ENCODE measurements at regions not wholly inside any gene's neighbourhood (a gene's known extent, or its start where the extent isn't known, plus 50 kb on each side); places are given as distances from the start of the nearest gene placed in this dataset.

DNA sequence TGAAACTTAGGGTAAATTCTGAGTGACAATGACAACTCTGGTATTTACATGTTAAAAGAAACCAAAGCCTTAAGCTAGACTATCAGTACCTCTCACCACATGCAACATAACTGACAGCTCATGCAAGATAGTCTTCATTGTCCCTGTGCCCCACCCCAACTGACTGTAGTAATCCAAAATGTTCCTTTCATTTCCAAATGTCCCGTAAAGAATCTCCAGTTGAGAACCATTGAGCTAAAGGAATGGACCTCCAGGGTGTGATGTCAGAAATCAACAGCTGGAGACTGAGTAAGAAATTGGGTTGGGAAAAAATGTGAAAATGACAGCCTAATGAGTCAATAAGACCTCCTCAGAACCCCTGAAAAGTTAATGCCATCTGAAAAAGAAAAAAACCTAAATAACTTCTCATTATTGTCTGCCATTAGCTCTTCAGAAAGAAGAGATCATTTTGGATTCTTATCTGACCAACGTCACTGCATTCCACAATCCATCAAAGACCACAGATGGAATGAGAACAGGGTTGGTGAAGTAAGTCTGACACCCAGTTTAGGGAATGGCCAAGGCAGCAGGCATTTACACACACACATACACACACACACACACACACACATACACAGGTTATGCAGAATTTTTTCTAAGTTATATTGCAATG, 51.7 kb upstream of the ACVR2A start:
- no peak for FAIRE-seq
- no peak for DNase-seq (ENCODE audit: insufficient read length, low spot score)

DNA sequence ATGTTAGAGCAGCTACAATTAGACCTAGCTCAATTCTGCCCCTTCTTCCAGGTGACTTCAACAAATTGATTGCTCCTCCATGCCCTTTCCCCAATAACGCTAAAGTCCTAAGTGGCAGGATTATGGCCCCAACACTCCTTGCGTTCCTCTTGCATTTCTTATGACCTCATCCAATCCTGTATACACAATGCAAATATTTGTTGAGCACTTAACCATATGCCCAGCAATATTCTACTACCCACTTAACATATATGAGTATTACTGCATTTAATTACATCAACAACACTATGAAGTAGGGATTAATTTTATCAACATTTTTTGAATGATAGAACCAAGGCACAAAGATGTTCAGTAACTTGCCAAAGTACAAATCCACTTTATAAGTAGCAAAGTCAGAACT, 54.2 kb upstream of the ACVR2A start:
- DNase-seq (ENCODE audit: insufficient read length, low spot score) (no peak), FAIRE-seq (no peak)

DNA sequence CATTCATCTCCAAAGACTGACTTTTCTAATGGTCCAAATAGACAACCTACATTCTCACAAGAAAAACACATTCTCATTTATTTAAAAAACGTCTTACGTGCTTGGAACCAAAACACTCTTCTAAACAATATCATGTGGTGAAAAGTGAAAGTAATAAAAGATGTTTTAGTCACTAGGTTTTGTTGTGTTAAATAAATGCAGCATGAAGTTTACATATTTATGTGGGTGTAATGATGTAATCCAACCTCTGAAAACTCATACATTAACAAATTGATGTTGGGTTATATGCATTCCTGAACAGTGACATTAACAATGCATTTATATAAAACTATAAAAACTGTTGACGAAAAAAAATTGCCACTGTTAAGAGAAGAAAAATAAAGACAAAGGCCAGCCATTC, 55.1 kb upstream of the ACVR2A start:
- FAIRE-seq (no peak), DNase-seq (ENCODE audit: insufficient read length, low spot score) (no peak)

DNA sequence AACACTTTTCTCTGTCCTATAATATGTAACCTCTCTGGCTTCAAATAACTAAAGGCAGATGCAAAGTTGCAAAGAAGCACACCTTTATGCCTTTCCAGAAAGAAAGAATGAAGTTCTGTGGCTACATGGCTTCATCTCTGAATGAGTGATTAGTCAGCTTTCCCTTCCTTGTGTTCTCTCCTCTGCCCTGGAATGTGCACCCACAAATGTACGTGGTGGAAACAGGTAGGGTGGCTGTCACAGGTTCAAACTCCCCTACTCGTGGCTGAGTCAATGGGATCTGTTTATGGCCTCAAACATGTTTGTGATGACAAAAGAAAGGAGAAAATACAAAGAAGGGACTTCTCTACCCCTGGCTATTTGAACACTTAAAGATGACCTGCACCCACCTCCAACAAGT, 55.5 kb upstream of the ACVR2A start:
- FAIRE-seq (no peak), DNase-seq (ENCODE audit: insufficient read length, low spot score) (no peak)

DNA sequence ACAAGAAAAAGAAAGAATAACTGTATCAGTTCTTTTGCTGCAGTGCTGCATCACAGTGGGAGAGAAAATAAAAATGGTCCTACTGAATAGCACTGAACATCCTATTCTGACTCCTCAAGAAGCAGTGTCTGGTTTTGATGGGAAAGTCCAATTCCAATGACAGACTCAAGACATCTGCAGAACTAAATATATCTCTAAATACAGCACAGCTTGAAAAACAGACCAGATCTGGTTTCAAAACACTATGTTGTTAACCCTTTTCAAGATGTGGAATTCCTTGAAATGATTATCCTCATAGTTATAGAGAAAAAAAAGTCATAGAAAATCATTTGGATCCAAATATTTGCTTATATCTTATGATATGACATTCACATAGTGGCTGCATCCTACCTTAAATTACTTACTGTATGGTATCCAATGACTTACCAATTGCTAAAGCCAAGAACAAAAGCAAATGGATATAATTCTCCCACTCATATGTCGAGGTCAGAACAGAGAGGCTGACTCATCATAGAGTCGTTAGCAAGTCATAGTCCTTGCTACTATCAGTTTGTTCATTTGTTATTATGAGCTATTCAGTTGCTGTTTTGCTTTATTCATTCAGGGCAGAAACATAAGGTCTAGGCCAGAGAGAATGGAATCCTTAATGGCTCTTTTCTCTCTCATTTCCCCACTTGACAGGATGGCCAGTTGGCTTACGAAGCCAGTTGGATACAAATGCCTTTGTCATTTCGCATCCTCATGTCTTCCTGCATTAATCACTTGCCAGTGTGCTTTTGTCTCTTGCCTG, 62.5 kb upstream of the ACVR2A start:
- DNase-seq (ENCODE audit: insufficient read length, low spot score), result no peak

DNA sequence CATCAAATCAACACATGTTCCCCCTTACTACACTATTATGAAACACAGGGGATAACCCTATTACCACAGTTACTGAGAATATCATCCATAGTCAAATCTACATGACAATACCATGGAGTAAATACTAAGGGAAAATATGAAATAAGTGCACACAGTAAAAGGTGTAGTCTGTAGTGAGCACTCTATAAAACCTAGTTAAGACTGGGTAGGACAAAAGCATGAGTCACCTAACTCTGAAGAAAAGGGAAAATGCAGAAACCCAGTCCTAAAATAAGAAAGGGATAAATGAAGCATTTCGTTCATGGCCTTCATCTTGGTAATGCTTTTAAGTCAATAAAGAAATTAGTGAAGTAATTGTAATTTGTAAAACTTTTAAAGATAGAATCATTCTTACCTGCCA, 65.4 kb upstream of the ACVR2A start:
- no peak for FAIRE-seq
- DNase-seq (ENCODE audit: insufficient read length, low spot score), result no peak

More for the DNA sequence above, 62.5 kb upstream of the ACVR2A start:
- no peak for FAIRE-seq

DNA sequence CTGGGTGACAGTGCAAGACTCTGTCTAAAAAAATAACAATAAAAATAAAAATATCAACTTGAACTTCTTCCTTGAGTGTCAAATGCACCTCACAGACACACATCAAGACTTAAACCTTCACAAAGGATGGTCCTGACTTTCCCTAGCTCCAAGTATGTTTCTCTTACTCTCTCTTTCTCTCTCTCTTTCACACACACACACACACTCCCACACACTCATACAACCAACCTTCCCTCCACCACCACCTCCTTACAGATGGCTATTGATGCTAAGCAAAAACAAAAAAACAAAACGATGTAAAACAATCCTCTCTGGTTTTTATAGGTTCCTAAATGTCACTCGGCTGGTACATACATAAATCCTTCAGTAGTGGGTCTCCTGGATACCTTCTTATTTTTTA, 67.4 kb upstream of the ACVR2A start:
- DNase-seq (ENCODE audit: insufficient read length, low spot score) (no peak), FAIRE-seq (no peak)

DNA sequence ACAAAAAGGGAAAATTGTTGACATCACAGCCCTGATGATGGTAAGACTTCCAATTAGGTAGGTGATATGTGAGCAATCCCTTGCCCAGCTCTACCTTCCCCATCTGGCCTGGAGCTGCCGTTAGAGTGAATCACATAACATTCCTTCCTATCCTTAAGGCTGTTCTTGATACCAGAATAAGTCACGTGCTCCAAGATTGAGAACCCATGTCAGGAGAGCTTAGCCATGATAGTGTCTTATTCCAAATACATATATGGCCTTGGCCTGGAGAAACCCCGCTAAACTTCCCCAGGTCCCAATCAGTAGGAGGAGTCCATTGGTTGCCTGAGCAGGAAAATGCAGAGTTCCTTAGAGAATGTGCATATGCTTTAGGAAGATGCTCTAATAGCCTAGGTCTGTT, 70.0 kb upstream of the ACVR2A start:
- DNase-seq (ENCODE audit: insufficient read length, low spot score) (no peak), FAIRE-seq (no peak)

DNA sequence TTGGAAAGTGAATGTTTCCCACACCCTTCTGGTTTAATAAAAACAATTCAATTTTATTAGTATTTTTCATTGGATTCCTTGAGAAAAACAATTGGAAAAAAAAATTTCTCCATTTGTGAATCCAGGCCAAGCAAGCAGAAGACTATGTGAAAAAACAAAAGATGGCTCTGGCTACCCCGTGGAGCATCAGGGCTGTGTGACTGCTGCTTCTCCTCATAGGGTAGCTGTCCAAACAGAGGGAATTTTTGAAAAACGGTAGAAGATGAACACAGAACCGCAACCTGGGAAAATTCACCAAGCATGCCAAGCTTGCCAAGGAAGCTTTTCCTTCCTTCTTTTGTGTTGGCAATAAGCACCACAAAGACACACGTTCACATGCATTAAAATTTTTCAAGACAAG, 71.3 kb upstream of the ACVR2A start:
- DNase-seq (ENCODE audit: insufficient read length, low spot score), result no peak
- no peak for FAIRE-seq

DNA sequence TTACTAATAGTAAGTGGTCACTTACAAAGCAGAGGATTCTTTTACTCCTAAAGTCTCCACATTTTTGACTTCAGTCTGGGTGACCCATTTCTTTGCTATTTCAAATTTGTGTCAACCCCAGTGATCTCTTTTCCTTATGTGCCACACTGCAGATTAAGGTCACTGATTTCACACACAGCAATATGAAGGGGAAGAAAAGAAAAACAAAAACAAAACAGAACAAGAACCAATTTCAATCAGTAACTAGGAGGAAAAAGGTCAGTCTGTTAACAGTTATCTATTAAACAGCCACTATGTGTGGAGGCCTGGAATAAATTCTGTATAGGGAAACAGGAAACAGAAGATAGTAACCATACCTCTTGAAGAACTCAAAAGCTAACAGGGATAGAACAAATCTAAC, 72.0 kb upstream of the ACVR2A start:
- FAIRE-seq (no peak), DNase-seq (ENCODE audit: insufficient read length, low spot score) (no peak)

DNA sequence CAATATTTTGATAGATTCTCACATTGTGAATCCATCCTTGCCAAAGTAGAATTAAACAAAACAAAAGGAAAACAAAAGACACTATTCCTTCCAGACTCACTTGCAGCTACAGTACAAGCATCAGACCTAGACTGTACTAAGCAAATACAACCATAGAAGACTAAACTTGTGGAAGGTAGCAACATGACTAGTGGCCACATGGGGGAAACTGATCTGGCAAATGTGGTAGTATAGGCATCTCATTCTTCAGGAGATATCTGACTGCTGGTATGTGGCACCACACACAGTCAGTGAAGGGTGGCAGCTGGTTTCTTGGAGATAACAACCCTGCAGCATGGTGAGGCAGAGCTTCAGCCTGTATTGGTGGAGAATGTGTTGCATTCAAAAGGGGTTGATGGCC, 81.0 kb upstream of the ACVR2A start:
- DNase-seq (ENCODE audit: insufficient read length, low spot score) (no peak), FAIRE-seq (no peak)

DNA sequence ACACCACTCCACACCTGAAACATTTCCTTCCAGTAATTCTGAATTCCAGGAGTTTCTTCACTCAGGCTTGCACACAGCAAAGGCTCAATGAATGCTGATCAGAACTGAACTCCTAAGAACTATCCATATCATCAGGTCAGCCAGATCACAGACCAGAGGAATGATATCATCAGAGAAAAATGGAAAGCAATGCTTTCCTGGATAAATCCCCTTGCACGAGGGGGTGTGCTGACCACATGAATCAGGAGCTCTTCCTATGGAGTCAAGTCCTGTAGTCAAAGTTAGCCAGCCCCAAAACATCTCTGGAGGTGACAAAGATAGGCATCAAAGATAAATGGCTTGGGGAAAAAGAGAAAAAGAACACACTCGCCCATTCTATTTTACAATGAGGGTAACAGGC, 83.8 kb upstream of the ACVR2A start:
- FAIRE-seq, result no peak
- no peak for DNase-seq (ENCODE audit: insufficient read length, low spot score)

DNA sequence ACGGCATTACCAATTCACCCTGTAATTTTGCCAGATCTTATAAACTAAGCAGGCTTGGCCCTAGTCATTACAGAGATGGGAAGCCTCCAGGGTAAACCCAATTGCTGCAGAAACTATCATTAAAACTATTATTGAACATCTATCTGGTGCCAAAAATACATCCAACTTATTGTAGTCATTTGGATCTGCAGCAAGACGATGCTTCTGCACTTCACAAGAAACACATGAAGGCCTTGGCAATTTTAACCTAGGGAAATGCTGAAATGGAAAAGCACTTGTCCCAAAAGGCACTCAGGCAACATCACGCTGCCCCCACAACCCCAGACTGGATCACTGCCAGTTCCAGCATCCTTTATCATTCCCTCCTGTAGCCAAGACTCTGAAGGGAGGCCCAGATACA, 85.3 kb upstream of the ACVR2A start:
- DNase-seq (ENCODE audit: insufficient read length, low spot score) (no peak), FAIRE-seq (no peak)

DNA sequence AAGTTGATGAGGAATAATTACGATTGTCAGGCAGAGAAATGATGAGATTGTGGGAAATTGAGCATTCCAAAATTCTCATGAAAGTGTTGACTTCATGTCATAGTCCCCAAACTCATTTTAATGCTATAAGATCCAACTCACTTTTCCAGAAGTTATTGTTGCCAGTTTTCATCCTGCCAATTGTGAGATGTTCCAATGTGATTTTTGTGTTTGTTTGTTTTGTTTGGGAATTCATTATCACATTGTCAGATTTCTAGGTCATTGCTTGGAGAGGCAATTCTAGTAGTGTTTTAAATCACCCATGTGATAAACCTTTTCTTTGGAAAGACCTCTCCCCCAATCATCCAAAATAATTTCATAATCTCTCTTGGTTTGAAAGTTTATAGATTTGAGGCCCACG, 86.0 kb upstream of the ACVR2A start:
- FAIRE-seq, result no peak

DNA sequence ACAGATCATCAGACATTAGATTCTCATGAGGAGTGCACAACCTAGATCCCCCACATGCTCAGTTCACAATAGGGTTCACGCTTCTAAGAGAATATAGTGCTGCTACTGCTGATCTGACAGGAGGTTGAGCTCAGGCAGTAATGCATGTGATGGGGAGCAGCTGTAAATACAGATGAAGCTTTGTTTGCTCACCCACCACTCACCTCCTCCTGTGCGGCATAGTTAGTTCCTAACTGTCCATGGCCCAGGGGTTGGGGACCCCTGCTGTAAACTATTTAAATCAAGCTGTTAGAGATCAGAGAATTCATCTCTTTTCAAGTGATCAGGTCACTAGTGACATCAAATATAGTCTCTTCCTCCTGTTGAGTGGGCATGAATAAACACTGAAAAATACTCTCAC, 88.8 kb upstream of the ACVR2A start:
- FAIRE-seq, result no peak
- DNase-seq (ENCODE audit: insufficient read length, low spot score), result no peak

More for the DNA sequence above, 86.0 kb upstream of the ACVR2A start:
- no peak for DNase-seq (ENCODE audit: insufficient read length, low spot score)

DNA sequence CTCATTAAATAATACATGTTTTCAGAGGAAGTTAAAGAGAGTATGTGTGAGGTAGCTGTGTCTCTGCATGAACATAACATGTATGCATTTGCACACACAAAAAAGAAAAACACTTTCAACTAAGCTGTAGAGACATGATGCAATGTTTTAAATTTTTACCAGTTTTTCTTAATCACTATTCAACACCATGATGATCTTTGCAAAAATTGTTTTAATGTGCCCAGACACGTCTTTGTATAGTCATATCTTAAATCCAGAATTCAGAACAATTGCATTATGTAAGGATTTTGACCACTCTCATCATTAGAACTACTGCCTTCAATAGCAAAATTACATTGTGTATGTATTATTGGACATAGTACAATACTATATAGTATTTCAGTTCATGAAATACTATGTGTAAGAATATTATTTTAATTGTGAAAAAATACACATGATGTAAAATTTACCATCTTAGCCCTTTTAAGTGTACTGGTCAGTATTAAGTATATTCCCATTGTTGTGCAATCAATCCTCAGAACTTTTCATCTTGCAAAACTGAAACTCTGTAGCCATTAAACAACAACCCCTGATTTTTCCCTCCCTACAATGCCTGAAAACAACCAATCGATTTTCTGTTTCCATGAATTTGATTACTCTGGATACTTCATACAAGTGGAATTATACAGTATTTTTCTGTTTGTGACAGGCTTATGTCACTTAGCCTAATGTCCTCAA, 104.5 kb upstream of the ACVR2A start:
- FAIRE-seq, result no peak
- no peak for DNase-seq (ENCODE audit: insufficient read length, low spot score)

DNA sequence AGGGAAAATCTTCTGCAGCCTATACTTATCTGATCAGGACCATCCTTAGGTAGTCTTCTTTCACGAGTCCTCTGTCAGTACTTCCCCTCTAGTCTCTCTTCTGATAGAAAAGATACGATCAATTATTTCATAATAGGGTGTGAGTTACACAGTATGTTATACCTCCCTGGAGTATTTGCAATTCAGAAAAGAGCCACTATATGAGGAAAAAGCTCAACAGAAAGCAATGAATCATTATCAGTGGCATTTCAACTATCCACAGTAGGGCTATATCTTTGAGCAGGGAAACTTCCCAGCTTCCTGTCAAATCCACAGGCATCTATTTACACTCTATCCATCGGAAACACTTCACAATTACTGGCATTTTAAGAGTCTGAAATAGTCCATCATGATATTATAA, 105.3 kb upstream of the ACVR2A start:
- FAIRE-seq, result no peak

DNA sequence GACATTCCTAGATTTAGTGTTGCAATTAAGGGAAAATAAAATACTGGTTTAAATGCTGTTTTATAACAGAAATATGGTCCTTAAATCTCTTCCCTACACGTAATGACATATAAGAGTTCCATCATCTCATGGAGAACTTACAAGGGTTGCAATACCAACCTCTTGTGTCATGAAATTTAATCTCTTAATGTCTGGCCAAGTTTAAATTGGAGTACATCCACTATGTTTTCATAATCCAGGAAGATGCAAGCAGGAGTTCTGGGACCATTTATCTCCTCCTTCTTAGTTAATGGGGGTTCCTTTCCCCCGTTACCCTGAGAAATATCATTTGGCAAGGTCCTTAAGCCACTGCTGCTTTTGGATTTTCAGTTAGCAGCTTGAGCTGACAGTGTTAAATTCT, 126.0 kb upstream of the ACVR2A start:
- FAIRE-seq (no peak), DNase-seq (ENCODE audit: insufficient read length, low spot score) (no peak)

More for the DNA sequence above, 105.3 kb upstream of the ACVR2A start:
- DNase-seq (ENCODE audit: insufficient read length, low spot score), result no peak

DNA sequence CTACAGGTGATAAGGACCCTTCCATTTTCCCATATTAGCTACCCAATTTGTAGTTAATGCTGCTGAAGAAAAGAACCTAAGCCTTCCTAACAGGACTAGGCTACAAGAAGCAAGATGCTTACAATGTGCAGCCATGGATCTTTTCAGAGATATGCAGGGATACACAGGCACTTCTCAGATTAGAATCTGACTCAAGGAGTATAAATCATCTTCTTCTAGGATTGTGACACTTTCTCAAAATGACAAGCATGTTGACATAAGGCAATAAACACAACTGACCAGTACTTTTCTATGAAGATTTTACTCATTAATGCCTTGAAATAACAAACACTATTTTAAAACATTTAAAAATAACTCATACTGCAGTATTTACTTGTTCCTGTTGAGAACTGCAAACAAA, 127.9 kb upstream of the ACVR2A start:
- DNase-seq (ENCODE audit: insufficient read length, low spot score) (no peak), FAIRE-seq (no peak)

DNA sequence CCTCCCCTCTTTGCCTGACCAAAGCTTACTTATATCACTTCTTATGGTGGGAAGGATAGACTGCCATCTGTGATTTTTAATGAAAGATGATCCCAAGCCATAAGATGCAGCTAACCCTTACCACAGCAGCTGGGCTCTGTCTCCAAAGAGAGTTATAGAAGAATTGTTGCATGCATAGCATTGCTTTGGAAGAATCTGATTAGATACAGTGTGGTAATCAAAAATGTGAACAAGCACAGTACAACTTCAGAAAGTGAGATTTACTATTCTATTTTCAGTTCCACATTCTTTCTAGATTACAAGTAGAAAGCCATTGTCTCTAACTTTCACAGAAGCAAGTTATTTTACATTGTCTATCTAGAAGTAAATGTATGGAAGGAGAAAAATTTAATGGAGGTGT, 129.0 kb upstream of the ACVR2A start:
- DNase-seq (ENCODE audit: insufficient read length, low spot score), result no peak
- no peak for FAIRE-seq

DNA sequence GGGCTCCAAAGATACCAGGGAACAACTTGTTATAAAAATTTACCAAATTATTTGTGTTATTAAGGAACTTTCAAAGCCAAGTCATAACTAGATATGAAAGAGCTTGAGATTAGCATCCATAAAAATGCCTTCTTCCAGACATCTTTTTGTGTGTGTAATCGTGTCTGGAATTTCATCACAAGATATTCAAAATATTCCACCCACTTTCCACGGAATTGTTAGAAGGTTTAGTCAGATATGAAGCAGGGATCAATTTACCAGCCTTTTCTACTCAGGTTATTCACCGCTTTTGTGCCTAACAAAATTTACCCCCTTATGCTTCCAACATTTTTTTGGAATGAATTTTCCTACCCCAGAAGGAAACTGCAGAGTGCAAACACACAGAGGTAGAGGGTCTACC, 130.2 kb upstream of the ACVR2A start:
- FAIRE-seq (no peak), DNase-seq (ENCODE audit: insufficient read length, low spot score) (no peak)

DNA sequence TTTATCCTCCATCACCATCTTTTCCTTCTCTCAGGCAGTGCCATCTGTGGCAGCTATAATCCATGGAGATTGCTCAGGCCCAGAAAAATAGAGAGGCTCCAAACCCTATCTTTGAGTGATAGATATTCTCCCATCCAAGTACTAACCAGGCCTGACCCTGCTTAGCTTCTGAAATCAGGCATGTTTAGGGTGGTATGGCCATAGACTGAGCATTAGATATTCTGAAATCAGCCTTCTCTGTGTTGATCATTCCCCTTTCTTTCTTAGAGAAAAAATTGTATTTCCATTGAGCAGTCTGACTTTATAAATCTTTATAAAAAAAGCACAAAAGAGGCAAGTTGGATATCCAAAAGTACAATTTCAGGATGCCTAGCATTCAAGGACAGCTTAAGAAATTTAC, 131.5 kb upstream of the ACVR2A start:
- no peak for DNase-seq (ENCODE audit: insufficient read length, low spot score)
- no peak for FAIRE-seq

Measured in GM19239 (cell line).